ENCODE measurements at regions not wholly inside any gene's neighbourhood (a gene's known extent, or its start where the extent isn't known, plus 50 kb on each side); places are given as distances from the start of the nearest gene placed in this dataset.

- no peak for TF ChIP-seq CTCF (conservative IDR thresholded peaks at IDR 0.05; ENCODE audit: low read depth, low read length)
- TF ChIP-seq EZH2 (IDR thresholded peaks at IDR 0.05; ENCODE audit: borderline replicate concordance, low read depth, low read length, poor library complexity, severe bottlenecking), result no peak
These were observed 434.4 kb downstream of the RAP2B start for GRCh38 chr3:153596401-153596800.
